ENCODE measurements at regions not wholly inside any gene's neighbourhood (a gene's known extent, or its start where the extent isn't known, plus 50 kb on each side); places are given as distances from the start of the nearest gene placed in this dataset.

DNA sequence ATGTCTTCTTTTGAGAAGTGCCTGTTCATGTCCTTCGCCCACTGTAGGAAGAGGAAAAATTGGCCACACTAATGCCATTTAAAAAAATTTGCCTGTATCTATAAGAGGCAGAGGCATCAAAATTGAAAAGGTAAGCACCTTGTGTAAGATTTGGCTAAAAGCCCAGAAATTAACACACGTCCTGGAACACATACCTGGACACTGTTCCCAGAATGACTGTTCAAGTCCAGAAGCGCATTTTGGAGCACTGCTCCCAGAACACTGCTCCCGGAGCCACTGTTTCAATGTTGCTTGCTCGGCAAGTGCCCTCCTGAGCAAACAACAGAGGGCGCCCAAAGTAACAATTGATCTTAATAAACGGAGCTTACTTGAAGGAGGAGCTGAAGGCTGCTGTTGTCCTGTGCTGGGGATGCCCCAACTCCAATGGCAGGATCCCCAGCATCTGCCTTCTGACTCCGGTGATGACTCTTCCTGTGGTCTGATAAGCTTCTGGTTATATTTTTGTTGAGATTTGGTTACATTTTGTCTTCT, 1958.6 kb downstream of the C4orf33 start:
- no CpG with 5 or more reads among the region's 8 CpGs for WGBS (ENCODE audit: insufficient coverage, low lambda C conversion rate)
- no peaks in the 10 kb centered on the region for H3K27me3 ChIP-seq (ENCODE audit: control insufficient read depth, insufficient read depth, low read length)
- no peaks in the 10 kb centered on the region for H3K9me3 ChIP-seq (ENCODE audit: control insufficient read depth, low read depth, low read length)
- H3K36me3 ChIP-seq (ENCODE audit: control insufficient read depth, insufficient read depth, low read length), result no peaks in the 10 kb centered on the region
- DNase-seq, result no peak
- no peaks in the 10 kb centered on the region for H3K4me1 ChIP-seq (ENCODE audit: control insufficient read depth, insufficient read depth, low read length)
- H3K4me3 ChIP-seq (ENCODE audit: low read length), result no peak overlapping the region
- no peak overlapping the region for H3K27ac ChIP-seq (ENCODE audit: low read length)

DNA sequence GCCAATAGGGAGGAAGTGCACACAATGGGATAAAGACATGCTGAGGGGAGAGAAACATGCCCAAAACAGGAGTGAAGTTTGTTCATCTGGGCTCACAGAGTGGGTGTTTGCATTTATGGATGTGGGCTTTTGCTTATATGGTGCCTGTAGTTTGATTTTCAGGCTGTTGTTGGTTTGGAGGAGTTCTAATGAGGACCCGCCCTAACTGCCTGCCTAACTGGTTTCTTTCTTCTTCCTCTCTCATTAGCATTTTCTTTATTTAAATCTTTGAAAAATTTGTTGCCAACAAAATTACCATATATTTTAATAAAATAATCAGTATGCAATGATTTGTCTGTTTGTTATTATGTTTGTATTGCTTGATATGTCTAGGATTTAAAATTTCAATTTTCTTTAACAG, 1965.8 kb downstream of the C4orf33 start:
- 83% methylated on average over 1 of the region's 1 CpG for WGBS (ENCODE audit: insufficient coverage, low lambda C conversion rate)

DNA sequence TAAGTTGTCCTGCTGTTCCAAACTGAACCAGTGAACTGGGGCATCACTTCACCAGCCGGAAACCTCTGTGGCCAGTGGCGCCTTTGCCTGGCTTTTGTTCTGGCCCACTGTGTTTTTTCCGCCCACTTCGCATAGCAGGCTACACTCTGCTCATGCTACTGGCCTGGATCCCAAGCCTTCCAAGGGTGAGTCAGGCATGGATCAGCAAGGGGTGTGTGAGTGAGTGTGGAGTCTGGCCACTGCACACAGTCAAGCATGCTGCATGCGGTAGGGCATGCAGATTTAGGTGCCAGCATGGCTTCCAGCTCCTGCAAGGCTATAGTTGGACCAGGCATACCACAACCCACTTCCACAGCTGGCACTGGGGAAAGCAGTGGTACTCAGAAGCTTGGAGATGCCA, 1967.9 kb downstream of the C4orf33 start:
- no peak overlapping the region for H3K27ac ChIP-seq (ENCODE audit: low read length)
- no CpG with 5 or more reads among the region's 5 CpGs for WGBS (ENCODE audit: insufficient coverage, low lambda C conversion rate)
- no peaks in the 10 kb centered on the region for H3K27me3 ChIP-seq (ENCODE audit: control insufficient read depth, insufficient read depth, low read length)
- no peaks in the 10 kb centered on the region for H3K36me3 ChIP-seq (ENCODE audit: control insufficient read depth, insufficient read depth, low read length)
- H3K4me1 ChIP-seq (ENCODE audit: control insufficient read depth, insufficient read depth, low read length), result no peaks in the 10 kb centered on the region
- DNase-seq, result no peak
- H3K9me3 ChIP-seq (ENCODE audit: control insufficient read depth, low read depth, low read length), result peaks cover 19% of the 10 kb centered on the region
- no peak overlapping the region for H3K4me3 ChIP-seq (ENCODE audit: low read length)

More for the DNA sequence above, 1965.8 kb downstream of the C4orf33 start:
- Histone ChIP-seq H3K9me3 (ENCODE audit: control insufficient read depth, low read depth, low read length) (peaks cover 19% of the 10 kb centered on the region), H3K4me1 (ENCODE audit: control insufficient read depth, insufficient read depth, low read length) (no peaks in the 10 kb centered on the region), H3K36me3 (ENCODE audit: control insufficient read depth, insufficient read depth, low read length) (no peaks in the 10 kb centered on the region), H3K4me3 (ENCODE audit: low read length) (no peak overlapping the region), H3K27ac (ENCODE audit: low read length) (no peak overlapping the region), H3K27me3 (ENCODE audit: control insufficient read depth, insufficient read depth, low read length) (no peaks in the 10 kb centered on the region)
- no peak for DNase-seq

DNA sequence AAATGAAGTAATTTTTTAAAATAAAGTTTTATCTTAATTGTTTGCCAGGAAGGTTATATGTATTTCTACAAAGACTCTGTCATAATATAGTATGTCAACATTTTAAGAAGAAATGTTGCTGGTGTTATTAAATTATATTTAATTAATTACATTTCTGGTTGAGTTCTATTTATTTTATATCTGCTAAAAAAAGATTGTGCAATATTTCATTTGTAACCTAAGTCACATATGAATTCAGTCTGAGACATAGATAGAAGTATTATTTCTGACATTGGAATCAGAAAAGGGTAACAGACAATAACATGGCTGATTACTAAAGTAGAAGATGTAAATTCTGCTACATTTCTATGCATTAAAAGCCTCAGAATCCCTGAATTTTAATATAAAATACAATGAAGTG, 1985.1 kb downstream of the C4orf33 start:
- no peak overlapping the region for H3K4me3 ChIP-seq (ENCODE audit: low read length)
- DNase-seq, result no peak
- no peaks in the 10 kb centered on the region for H3K4me1 ChIP-seq (ENCODE audit: control insufficient read depth, insufficient read depth, low read length)
- no peaks in the 10 kb centered on the region for H3K27me3 ChIP-seq (ENCODE audit: control insufficient read depth, insufficient read depth, low read length)
- no peaks in the 10 kb centered on the region for H3K9me3 ChIP-seq (ENCODE audit: control insufficient read depth, low read depth, low read length)
- no peaks in the 10 kb centered on the region for H3K36me3 ChIP-seq (ENCODE audit: control insufficient read depth, insufficient read depth, low read length)
- no peak overlapping the region for H3K27ac ChIP-seq (ENCODE audit: low read length)

DNA sequence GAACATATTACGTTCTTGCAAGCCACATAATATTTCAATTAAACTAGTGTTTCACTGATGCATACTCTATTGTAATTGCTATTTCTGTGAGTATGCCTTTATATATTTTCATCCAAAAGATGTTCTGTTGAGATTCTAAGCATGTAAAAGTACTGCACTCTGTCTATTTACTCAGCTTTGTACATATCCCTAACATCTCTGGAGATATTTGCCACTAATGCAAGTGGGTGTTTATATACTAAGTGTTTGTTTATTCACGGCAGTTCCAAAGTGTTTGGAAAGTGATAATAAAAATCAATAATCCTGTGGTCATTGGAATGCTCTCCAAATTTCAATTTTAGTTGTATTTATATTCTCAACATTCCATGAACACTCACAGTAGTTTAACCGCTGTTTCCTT, 1989.0 kb downstream of the C4orf33 start:
- Histone ChIP-seq H3K4me1 (ENCODE audit: control insufficient read depth, insufficient read depth, low read length) (no peaks in the 10 kb centered on the region), H3K9me3 (ENCODE audit: control insufficient read depth, low read depth, low read length) (no peaks in the 10 kb centered on the region), H3K4me3 (ENCODE audit: low read length) (no peak overlapping the region), H3K27me3 (ENCODE audit: control insufficient read depth, insufficient read depth, low read length) (no peaks in the 10 kb centered on the region), H3K27ac (ENCODE audit: low read length) (no peak overlapping the region), H3K36me3 (ENCODE audit: control insufficient read depth, insufficient read depth, low read length) (no peaks in the 10 kb centered on the region)
- no peak for DNase-seq
- 60% methylated on average over 1 of the region's 3 CpGs for WGBS (ENCODE audit: insufficient coverage, low lambda C conversion rate)

DNA sequence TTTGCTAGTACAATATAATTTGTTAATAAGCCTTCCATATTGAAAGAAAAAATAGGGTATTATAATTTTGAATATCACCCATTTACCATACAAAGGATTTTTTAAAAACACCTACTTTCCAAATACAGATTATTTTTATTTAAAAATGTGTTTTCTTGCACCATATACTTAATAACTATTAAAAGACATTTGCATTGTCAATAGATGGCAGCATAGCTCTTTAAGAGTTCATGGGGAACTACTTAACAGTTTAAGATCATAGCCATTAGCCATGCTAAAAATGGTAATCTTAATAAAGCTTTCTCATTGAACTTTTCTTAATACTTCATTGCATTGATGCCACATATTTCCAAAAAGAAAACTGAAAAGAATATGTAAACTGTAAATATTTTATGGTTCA, 1995.9 kb downstream of the C4orf33 start:
- DNase-seq, result no peak
- H3K4me1 ChIP-seq (ENCODE audit: control insufficient read depth, insufficient read depth, low read length), result no peaks in the 10 kb centered on the region
- H3K27ac ChIP-seq (ENCODE audit: low read length), result no peak overlapping the region
- no peak overlapping the region for H3K4me3 ChIP-seq (ENCODE audit: low read length)
- H3K9me3 ChIP-seq (ENCODE audit: control insufficient read depth, low read depth, low read length), result no peaks in the 10 kb centered on the region
- H3K27me3 ChIP-seq (ENCODE audit: control insufficient read depth, insufficient read depth, low read length), result no peaks in the 10 kb centered on the region
- H3K36me3 ChIP-seq (ENCODE audit: control insufficient read depth, insufficient read depth, low read length), result no peaks in the 10 kb centered on the region

DNA sequence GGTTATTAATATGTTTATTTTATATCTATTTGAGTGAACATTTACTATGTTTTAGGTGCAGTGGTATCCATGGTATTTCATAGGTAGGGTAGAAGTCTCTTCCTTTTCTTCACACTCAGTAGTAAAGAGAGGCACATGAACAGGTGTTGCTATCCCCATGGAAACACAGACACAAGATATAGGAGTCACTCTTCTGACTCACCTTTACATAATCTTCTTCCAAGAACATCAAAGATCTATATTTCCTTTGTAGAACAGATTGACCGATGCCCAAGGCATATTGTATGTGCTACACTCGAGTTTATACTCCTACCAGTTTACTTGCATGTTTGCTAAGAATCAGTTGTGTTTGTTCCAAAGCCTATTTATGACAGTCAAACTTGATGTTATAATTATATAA, 1997.4 kb downstream of the C4orf33 start:
- Histone ChIP-seq H3K9me3 (ENCODE audit: control insufficient read depth, low read depth, low read length) (no peaks in the 10 kb centered on the region), H3K36me3 (ENCODE audit: control insufficient read depth, insufficient read depth, low read length) (no peaks in the 10 kb centered on the region), H3K27ac (ENCODE audit: low read length) (no peak overlapping the region), H3K4me3 (ENCODE audit: low read length) (no peak overlapping the region), H3K27me3 (ENCODE audit: control insufficient read depth, insufficient read depth, low read length) (no peaks in the 10 kb centered on the region), H3K4me1 (ENCODE audit: control insufficient read depth, insufficient read depth, low read length) (no peaks in the 10 kb centered on the region)
- WGBS (ENCODE audit: insufficient coverage, low lambda C conversion rate), result no CpG with 5 or more reads among the region's 2 CpGs
- no peak for DNase-seq

DNA sequence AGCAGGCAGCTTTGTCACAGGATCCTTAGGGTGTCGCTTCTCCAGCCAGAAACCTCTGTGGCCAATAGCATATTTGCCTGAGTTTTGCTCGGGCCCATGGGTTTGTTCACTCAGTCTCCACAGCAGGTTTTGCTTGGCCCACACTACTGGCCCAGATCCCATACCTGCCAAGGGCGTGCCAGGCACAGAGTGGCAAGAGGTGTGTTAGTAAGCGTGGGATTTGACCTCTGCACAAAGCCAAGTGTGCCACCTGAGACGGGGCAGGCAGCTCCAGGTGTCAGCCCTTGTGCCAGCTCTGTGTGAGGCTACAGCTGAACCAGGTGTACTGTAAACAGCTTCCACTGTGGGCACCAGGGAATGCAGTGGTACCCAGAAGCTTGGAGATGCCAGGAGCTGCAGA, 2003.0 kb downstream of the C4orf33 start:
- no peak for DNase-seq
- no CpG with 5 or more reads among the region's 5 CpGs for WGBS (ENCODE audit: insufficient coverage, low lambda C conversion rate)
- no peaks in the 10 kb centered on the region for H3K27me3 ChIP-seq (ENCODE audit: control insufficient read depth, insufficient read depth, low read length)
- H3K4me3 ChIP-seq (ENCODE audit: low read length), result no peak overlapping the region
- H3K9me3 ChIP-seq (ENCODE audit: control insufficient read depth, low read depth, low read length), result peaks cover 2% of the 10 kb centered on the region
- no peaks in the 10 kb centered on the region for H3K4me1 ChIP-seq (ENCODE audit: control insufficient read depth, insufficient read depth, low read length)
- no peak overlapping the region for H3K27ac ChIP-seq (ENCODE audit: low read length)
- no peaks in the 10 kb centered on the region for H3K36me3 ChIP-seq (ENCODE audit: control insufficient read depth, insufficient read depth, low read length)

DNA sequence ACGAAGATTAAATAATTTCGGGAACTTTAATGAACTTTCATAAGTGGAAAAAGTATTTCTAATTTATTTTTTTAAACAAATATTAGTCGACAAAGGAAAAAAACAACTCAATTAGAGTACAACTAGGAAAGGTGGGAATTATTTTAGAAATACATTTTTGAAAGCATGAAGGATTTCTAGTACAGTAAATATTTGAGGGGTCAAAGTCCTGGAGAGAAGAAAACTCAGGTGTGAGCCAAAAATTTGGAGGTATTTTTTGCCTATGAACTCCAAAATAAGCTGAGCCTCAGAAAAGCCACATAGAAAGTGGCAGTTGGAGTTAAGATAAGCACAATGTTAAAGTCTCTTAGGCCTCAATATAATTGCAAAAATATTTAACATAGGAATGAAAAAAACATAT, 2017.3 kb downstream of the C4orf33 start:
- 94% methylated on average over 2 of the region's 3 CpGs for WGBS (ENCODE audit: insufficient coverage, low lambda C conversion rate)
- no peak for DNase-seq
- Histone ChIP-seq H3K27ac (ENCODE audit: low read length) (no peak overlapping the region), H3K36me3 (ENCODE audit: control insufficient read depth, insufficient read depth, low read length) (no peaks in the 10 kb centered on the region), H3K9me3 (ENCODE audit: control insufficient read depth, low read depth, low read length) (no peaks in the 10 kb centered on the region), H3K27me3 (ENCODE audit: control insufficient read depth, insufficient read depth, low read length) (no peaks in the 10 kb centered on the region), H3K4me1 (ENCODE audit: control insufficient read depth, insufficient read depth, low read length) (no peaks in the 10 kb centered on the region), H3K4me3 (ENCODE audit: low read length) (no peak overlapping the region)

DNA sequence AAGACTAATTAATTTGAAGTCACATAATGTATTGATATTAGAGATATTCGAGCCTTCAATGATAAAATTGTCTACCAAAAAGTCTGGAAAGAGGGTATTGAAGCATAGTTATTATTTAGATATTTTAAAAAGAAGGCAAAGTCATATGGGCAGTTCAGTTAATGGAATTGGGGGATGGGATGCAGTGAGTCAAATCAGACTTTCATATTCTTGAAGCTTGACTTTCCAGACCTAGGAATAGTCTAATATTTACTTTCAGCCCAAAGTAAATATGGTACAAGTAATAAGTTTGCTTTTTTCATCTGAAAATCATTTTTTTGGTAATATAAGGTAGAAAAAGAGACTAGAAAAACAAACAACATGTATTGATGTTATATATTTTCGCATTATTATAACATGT, 2017.8 kb downstream of the C4orf33 start:
- Histone ChIP-seq H3K9me3 (ENCODE audit: control insufficient read depth, low read depth, low read length) (no peaks in the 10 kb centered on the region), H3K4me3 (ENCODE audit: low read length) (no peak overlapping the region), H3K36me3 (ENCODE audit: control insufficient read depth, insufficient read depth, low read length) (no peaks in the 10 kb centered on the region), H3K4me1 (ENCODE audit: control insufficient read depth, insufficient read depth, low read length) (no peaks in the 10 kb centered on the region), H3K27ac (ENCODE audit: low read length) (no peak overlapping the region), H3K27me3 (ENCODE audit: control insufficient read depth, insufficient read depth, low read length) (no peaks in the 10 kb centered on the region)
- WGBS (ENCODE audit: insufficient coverage, low lambda C conversion rate), result 80% methylated on average over 2 of the region's 2 CpGs
- no peak for DNase-seq

DNA sequence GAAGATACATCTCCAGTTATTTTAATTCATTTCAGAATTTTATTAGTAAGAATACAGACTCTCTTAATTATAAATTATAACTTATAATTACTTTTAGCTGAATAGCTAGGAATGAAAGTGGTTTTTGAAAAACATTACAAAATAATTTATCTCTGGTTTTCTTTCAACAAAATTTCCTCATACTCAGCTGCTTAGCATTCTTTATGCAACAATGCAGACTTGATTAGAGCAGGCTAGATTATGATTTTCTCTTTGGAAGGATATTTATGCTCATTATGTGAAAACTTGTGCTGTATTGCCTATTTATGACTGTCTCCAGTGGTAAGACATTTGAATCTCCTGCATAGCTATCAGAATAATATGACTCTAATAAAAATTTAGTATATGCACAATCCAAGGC, 2023.7 kb downstream of the C4orf33 start:
- Histone ChIP-seq H3K27me3 (ENCODE audit: control insufficient read depth, insufficient read depth, low read length) (no peaks in the 10 kb centered on the region), H3K27ac (ENCODE audit: low read length) (no peak overlapping the region), H3K4me3 (ENCODE audit: low read length) (no peak overlapping the region), H3K9me3 (ENCODE audit: control insufficient read depth, low read depth, low read length) (no peaks in the 10 kb centered on the region), H3K36me3 (ENCODE audit: control insufficient read depth, insufficient read depth, low read length) (no peaks in the 10 kb centered on the region), H3K4me1 (ENCODE audit: control insufficient read depth, insufficient read depth, low read length) (no peaks in the 10 kb centered on the region)
- DNase-seq, result no peak
